NCI-H82 treated with DMSO at 0.1 percent for 48 hours (cell line): ENCODE measurements at regions not wholly inside any gene's neighbourhood (a gene's known extent, or its start where the extent isn't known, plus 50 kb on each side); places are given as distances from the start of the nearest gene placed in this dataset.
A peak's percentile ranks its signal among the peaks of the same experiment; 100 is the strongest.
"Not testable (repeated sequence)": the region's sequence is repeated elsewhere in the genome, so short reads cannot be mapped to it uniquely, and the experiment has no call there.

ENCODE experiments used
- DNase-seq: peaks from one replicate; lab custom pipeline; 2025; ENCODE audit not compliant: unreplicated experiment; lab: John Stamatoyannopoulos, UW

DNA sequence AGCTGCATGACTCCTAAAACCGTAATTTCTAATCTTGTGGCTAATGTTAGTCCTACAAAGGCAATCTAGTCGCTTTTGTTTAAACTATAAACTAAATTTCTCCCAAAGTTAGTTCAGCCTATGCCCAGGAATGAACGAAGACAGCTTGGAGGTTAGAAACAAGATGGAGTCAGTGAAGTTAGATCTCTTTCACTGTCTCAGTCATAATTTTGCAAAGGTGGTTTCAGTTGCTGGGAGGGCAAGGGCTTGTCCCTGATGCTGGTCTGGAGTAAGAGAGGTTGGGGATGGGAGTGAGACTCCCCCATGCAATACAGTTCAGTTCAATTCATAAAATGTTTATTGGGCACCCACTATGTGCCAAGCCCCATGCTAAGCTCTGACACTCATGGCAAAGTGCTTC is 362.1 kb downstream of the TYW1 start:
- DNase-seq, result not testable (repeated sequence)

- no peak for DNase-seq
Observed at GRCh38 chr7:67359900-67360299, 363.3 kb downstream of the TYW1 start.

GRCh38 chr7:67361150-67361549 is 364.5 kb downstream of the TYW1 start:
- DNase-seq, result no peak

- DNase-seq, result no peak
Observed at GRCh38 chr7:67364441-67365017, 367.9 kb downstream of the TYW1 start.

DNA sequence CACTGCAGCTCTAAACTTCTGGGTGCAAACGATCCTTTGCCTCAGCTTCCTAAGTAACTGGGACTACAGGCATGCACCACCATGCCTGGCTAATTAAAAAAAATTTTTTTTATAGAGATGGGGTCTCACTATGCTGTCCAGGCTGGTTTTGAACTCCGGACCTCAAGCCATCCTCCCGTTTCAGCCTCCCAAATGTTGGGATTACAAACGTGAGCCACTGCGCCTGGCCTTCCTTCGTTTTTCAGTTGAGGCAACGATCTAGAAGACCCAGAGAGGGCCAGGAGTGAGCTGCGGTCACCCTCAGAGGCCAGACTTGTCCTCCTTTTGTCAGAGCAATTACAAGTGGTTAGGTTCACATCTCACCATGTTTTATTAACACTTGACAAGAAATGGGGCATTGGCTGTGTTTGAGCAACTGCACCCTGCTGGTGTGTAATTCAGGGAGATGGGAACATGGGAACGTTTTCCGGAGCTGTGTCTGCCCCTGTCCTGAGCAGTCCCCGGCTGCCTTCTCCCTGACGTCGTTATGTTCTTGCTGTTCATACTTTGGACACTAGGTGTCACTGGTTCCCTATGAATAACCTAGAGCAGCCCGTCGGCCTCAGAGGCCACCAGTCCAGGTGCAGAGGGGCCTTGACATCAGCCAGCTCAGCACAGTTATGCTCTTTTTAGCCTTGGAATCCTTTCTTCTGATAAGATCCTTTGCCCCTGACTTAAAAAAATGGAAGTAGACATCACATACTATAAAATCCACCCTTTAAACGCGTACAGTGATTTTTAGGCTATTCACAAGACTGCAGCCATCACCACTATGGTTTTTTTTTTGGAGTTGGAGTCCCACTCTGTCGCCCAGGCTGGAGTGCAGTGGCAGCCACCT is 375.0 kb downstream of the TYW1 start:
- DNase-seq, result peak; percentile 60

DNA sequence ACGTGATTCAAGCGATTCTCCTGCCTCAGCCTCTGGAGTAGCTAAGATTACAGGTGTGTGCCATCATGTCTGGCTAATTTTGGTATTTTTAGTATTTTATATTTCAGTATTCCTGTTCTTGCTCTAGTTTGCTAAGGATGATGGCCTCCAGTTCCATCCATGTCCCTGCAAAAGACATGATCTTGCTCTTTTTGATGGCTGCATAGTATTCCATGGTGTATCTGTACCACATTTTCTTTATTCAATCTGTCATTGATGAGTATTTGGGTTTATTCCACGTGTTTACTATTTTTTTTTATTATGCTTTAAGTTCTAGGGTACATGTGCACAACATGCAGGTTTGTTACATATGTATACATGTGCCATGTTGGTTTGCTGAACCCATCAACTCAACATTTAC is 376.8 kb downstream of the TYW1 start:
- DNase-seq, result not testable (repeated sequence)

DNA sequence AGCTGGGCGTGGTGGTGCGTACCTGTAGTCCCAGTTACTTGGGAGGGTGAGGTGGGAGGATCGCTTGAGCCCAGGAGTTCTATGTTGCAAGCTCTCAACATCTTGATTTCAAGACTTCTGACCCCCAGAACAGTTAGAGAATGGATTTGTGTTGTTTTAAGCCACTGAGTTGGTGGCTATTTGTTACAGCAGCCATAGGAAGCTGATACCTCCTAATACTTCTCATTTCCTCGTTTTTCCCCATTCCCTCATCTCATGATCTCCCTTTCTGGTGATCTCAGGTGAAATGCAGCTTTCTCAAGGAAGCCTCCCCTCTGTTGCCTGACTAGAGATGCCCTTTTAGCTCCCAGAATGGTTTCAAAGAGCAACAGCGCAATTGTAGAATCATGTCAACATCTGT is 378.8 kb downstream of the TYW1 start:
- DNase-seq, result no peak

DNA sequence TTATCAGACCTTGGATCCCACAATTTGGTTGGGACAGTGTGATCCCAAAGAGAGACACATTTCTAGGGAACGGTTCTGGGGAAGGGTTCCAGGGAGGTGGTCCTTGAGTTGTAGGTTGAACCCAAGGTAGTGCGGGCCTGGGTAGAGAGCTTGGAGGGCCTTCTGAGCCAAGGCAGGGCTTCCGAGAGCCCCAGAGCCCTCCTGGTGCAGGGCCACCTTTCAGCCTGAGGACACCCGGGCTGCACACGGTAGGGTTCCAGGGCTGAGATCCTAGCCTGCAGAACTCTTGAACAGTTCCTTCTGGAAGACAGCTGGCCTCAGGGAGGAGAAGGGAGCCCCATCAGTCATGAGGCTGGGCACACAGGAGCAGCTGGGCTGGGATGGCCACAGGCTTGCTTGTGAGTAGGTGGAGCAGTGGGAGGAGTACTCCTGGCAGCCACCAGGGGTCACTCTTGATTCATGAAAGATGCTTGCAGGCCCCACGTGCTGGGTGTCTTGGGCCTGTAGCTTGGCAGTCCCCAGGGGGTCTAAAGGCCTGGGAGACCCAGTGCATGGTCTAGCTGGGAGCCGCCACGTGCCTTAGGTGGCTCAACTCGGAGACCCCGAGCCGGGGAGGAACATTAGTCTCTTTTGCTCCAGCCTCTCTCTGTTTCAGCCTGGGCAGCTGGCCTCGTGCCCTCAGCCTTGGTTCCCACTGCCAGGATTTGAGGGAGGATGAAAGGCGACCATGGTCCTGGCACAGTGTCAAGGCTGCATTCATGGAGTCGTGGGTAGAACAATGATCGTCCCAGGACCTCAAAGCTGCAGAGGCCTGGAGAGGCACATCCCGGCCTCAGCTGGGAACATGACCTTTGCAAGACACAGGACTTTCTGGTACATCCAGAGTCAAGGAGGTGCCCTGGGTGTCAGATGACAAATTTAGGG is 381.6 kb downstream of the TYW1 start:
- DNase-seq, result peak; percentile 55

GRCh38 chr7:67380326-67380725 is 383.7 kb downstream of the TYW1 start:
- no peak for DNase-seq

GRCh38 chr7:67380858-67381257 is 384.2 kb downstream of the TYW1 start:
- DNase-seq, result no peak

DNA sequence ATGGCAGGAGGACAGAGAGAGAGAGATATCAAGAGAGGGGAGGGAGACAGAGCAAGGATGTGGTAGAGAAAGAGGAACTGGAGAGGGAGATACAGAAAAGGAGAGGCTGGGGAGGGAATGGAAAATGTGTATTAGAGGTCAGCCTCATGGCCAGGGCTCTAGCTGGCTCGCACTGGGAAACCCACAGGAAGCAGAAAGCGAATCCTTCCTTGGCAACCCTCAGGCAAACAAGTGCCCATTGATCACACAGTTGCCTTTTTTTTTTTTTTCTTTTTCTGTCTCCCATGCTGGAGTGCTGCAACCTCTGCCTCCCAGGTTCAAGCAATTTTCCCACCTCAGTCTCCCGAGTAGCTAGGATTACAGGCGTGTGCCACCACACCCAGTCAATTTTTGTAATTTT is 391.2 kb downstream of the TYW1 start:
- no peak for DNase-seq

DNA sequence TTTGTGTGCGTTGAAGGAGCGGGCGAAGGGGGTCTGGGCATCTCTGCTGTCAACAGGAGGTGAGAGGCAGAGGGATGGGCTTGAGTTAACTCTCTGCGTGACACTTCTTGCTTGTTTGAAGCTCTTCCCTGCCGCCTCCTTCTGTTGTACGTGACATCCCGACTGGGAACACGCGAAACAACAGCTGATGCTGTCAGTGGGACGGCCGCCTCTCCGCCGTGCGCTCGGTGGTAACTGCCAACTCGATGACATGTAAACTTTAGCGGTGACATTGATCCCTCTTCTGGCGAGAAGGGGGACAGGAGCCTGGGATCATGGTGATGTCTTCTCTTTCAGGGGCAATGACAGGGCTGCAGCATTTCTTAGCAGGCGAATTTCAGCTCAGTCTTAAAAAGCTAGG is 394.5 kb downstream of the TYW1 start:
- DNase-seq, result no peak

DNA sequence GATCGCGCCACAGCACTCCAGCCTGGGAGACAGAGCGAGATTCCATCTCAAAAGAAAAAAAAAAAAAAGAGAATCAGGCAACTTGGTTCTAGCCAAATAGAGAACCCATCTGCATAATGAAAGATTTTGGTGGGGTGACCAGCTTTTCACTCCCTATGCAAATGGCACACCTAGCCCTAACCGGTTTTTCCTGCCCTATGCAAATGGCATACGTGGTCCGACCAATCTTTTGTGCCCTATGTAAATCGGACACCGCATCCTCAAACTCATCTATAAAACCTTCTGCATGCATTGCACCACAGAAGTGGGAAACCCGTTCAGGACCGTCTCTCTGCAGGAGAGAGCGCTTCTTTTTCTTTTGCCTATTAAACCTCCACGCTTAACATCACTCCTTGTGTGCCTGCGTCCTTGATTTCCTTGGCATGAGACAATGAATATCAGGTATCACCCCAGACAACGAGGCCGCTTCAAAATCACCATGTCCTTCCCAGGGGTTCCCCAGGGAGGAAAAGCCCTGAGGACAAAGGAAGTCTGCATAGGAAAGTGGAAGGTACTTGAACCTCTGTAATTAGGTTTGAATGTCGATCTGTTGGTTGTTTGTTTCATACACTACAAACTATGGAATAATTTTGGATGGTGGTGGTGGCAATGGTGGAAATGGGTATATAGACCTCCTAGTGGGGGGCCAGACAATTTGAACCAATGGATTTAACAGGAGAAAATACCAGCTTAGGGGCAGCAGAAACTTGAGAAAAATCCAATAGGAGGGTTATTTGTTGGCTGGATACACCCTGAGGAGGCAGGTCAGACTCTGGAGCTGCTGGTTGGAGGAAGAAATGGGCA is 396.2 kb downstream of the TYW1 start:
- DNase-seq, result no peak

DNA sequence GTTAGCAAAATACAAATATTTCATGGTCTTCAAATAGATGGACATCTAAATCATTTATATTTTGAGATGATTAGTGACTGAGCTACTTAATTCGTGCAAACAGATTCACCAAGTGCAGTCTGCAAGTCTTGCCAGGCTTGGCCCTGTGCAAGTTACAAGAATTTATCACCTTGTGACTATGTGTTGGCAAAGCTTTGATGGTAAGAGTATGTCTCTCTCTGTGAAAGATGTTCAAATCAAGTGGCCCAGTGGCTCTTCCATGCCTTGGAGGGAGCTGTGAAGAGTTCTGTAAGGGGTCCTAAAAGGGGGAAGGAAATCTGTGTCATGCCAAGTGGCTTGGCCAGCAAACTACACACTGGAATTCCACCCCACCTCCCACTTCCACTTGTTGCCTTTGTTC is 397.3 kb downstream of the TYW1 start:
- DNase-seq, result no peak

- DNase-seq, result no peak
Observed at GRCh38 chr7:67398916-67399315, 402.3 kb downstream of the TYW1 start.

DNA sequence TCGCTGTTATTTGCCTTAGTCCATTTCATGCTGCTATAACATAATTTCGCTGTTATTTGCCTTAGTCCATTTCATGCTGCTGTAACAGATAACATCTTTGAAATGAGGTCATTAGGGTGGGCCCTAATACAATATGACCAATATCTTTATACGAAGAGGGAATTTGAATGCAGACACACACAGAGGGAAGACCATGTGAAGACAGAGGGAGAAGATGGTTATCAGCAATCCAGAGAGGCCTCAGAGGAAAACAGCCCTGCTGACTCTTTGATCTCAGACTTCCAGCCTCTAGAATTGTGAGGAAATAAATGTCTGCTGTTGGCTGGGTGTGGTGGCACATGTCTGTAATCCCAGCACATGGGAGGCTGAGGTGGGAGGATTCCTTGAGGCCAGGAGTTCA is 404.9 kb downstream of the TYW1 start:
- DNase-seq, result no peak

DNA sequence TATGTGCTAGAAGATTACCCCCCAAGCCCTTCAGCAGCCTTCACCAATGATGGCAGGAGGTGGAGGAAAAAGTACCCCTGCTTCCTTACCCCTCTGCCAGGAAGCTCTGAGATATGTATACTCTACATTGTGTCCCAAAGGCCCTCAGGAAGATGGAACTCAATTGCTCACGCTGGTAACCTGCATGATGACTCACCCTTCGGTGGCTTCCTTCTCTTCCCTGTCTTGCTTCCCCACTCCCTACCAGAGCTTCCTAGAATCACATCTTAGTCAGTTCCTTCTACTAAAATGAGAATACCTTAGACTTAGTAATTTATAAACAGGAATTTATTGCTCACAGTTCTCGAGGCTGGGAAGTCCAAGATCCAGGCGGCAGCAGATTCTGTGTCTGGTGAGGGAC is 405.6 kb downstream of the TYW1 start:
- no peak for DNase-seq

- DNase-seq, result no peak
Observed at GRCh38 chr7:67406976-67407375, 410.3 kb downstream of the TYW1 start.

DNA sequence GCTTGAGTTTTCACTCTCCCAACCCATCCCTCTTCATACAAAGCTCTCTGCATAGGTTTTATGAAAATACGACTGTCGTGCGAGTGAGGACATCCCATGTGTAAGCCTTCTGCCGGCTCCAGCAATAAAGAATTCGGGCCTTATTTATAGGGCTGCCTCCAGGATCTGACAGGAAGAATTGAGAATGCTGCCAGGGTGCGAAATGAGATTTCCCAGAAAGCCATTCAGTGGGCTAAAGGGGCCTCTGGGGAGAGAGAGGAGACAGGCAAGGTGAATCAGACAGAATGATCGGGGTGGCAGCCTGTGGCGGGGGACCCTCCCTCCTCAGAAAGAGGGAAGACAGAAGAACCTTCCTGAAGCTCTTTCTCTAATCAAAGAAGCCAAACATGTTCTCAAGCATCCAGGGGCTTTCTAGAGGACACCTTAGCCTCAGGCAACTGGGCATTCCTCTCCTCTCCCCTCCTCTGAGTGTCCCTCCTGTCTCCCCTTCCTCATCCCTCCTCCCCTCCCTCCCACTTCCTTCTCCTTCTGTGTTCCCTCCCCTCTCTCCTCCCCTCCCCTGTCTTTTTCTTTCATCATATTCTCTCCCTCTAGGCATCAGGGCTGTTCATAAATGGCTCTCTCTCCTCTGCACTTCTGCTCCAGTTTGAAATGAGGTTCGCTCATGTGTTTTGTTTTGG is 410.9 kb downstream of the TYW1 start:
- DNase-seq, result no peak

GRCh38 chr7:67408109-67408508 is 411.5 kb downstream of the TYW1 start:
- no peak for DNase-seq
